ACC112 (cell line): ENCODE measurements at regions not wholly inside any gene's neighbourhood (a gene's known extent, or its start where the extent isn't known, plus 50 kb on each side); places are given as distances from the start of the nearest gene placed in this dataset.
"Not testable (repeated sequence)": the region's sequence is repeated elsewhere in the genome, so short reads cannot be mapped to it uniquely, and the experiment has no call there.

Experiments
- H2AFZ ChIP-seq: fragments of 200-600 bp; sonication (generic); one replicate; pipeline ENCODE4 v1.6.0; 2017; ENCODE audit warnings: antibody characterized with exemption, low read length; ENCODE audit not compliant: unreplicated experiment
- H3K27ac ChIP-seq: fragments of 200-600 bp; sonication (generic); 2 replicates; pipeline ENCODE4 v1.5.1; 2014; ENCODE audit warnings: low read depth, mild to moderate bottlenecking, antibody characterized with exemption, low read length, moderate library complexity
- H3K27me3 ChIP-seq: fragments of 200-600 bp; sonication (generic); 2 replicates; pipeline ENCODE4 v1.6.1; 2014; ENCODE audit warnings: mild to moderate bottlenecking, antibody characterized with exemption, low read length, moderate library complexity, mixed read lengths; ENCODE audit not compliant: insufficient read depth
- H3K36me3 ChIP-seq: fragments of 200-600 bp; sonication (generic); 2 replicates; pipeline ENCODE4 v1.6.1; 2016; ENCODE audit warnings: mild to moderate bottlenecking, antibody characterized with exemption, low read length, moderate library complexity, mixed read lengths; ENCODE audit not compliant: insufficient read depth
- H3K4me1 ChIP-seq: fragments of 200-600 bp; sonication (generic); one replicate; pipeline ENCODE4 v1.6.1; 2016; ENCODE audit warnings: low read length, mixed read lengths; ENCODE audit not compliant: insufficient read depth, unreplicated experiment, control insufficient read depth
- H3K4me3 ChIP-seq: fragments of 200-600 bp; sonication (generic); 2 replicates; pipeline ENCODE4 v1.5.1; 2014; ENCODE audit warnings: mild to moderate bottlenecking, low read depth, low read length
- H3K79me2 ChIP-seq: fragments of 200-600 bp; sonication (generic); one replicate; pipeline ENCODE4 v1.6.0; 2016; ENCODE audit warnings: low read length; ENCODE audit not compliant: control insufficient read depth, unreplicated experiment, insufficient read depth

GRCh38 chr6:67686225-67686624 is 948.9 kb upstream of the ADGRB3 start:
- peaks cover 20% of the 10 kb centered on the region for H3K4me1 ChIP-seq
- not testable (repeated sequence) for H3K4me3 ChIP-seq, H2AFZ ChIP-seq, H3K79me2 ChIP-seq, H3K36me3 ChIP-seq, H3K27me3 ChIP-seq, H3K27ac ChIP-seq

GRCh38 chr6:67683960-67684359 is 951.1 kb upstream of the ADGRB3 start:
- H3K79me2 ChIP-seq = no peaks in the 10 kb centered on the region
- H3K4me1 ChIP-seq = peaks cover 36% of the 10 kb centered on the region
- no peak overlapping the region for H3K4me3 ChIP-seq
- H3K27ac ChIP-seq = peak overlapping the region; percentile 67
- peak overlapping the region; percentile 41 for H2AFZ ChIP-seq
- peaks cover 7% of the 10 kb centered on the region for H3K36me3 ChIP-seq
- no peaks in the 10 kb centered on the region for H3K27me3 ChIP-seq

GRCh38 chr6:67680297-67680932 is 954.7 kb upstream of the ADGRB3 start:
- Histone ChIP-seq H3K27me3 (no peaks in the 10 kb centered on the region), H3K4me1 (peaks cover 36% of the 10 kb centered on the region), H3K79me2 (no peaks in the 10 kb centered on the region), H3K36me3 (peaks cover 7% of the 10 kb centered on the region), H3K4me3 (peak overlapping the region; percentile 39; the same call in 1 of the 2 replicates), H3K27ac (peak overlapping the region; percentile 95), H2AFZ (peak overlapping the region; percentile 79)

DNA sequence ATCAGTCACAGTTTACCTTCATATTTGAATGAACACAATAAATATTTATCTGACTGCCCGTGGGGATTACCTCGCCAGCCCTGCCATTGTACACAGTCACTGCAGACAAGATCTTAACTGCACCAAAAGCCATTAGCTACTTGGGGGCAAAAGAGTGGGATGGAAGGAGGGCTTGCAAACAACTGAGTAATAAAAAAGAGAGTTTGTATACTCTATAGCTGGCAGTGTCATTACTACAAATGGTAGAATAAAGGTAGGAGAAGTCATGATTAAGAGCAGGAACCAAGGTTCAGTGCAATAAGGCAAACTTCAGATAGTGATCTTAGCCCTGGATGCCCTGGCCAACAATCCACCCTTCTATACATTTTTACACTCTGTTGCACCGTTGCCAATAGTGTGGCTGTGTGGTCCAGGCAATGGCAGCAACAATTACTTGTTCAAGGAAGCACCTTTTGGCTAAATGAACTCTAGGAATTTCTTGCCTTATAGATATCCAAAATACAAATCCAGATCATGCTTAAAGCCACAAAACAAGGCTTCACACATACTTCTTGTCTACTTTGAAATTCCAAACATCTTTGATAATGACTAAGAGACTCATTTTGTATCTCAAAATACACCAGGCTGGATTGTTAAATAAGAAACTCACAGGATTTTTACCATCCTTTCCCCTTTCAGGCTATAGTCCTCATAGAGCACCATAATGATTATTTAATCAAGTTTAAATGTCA is 955.4 kb upstream of the ADGRB3 start:
- peaks cover 36% of the 10 kb centered on the region for H3K4me1 ChIP-seq
- peaks cover 7% of the 10 kb centered on the region for H3K36me3 ChIP-seq
- H3K4me3 ChIP-seq = peak overlapping the region; percentile 39; the same call in 1 of the 2 replicates
- peak overlapping the region; percentile 95 for H3K27ac ChIP-seq
- H3K79me2 ChIP-seq = no peaks in the 10 kb centered on the region
- peak overlapping the region; percentile 79 for H2AFZ ChIP-seq
- H3K27me3 ChIP-seq = no peaks in the 10 kb centered on the region

DNA sequence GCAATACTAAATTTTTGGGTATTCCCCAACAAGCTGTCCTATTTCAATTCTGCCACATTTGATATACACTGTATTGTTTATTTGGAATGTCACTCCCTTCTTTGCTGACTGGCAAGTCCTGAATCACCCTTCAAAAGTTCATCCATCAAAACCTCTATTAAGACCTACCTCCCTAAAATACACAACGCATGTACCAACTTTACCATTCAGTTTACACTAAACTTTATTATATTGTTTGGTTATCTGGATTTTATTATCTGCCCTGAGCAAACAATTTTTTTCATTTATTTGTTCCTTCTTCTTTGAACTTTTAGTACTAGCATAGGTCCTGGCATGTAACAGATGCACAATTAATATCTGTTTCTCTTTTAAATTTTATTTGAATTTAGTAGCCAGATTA is 958.2 kb upstream of the ADGRB3 start:
- H3K27me3 ChIP-seq = no peaks in the 10 kb centered on the region
- peaks cover 19% of the 10 kb centered on the region for H3K4me1 ChIP-seq
- H3K79me2 ChIP-seq = no peaks in the 10 kb centered on the region
- peak overlapping the region; percentile 15 for H2AFZ ChIP-seq
- no peak overlapping the region for H3K4me3 ChIP-seq
- H3K36me3 ChIP-seq = peaks cover 2% of the 10 kb centered on the region; the same call in 1 of the 2 replicates
- no peak overlapping the region for H3K27ac ChIP-seq

DNA sequence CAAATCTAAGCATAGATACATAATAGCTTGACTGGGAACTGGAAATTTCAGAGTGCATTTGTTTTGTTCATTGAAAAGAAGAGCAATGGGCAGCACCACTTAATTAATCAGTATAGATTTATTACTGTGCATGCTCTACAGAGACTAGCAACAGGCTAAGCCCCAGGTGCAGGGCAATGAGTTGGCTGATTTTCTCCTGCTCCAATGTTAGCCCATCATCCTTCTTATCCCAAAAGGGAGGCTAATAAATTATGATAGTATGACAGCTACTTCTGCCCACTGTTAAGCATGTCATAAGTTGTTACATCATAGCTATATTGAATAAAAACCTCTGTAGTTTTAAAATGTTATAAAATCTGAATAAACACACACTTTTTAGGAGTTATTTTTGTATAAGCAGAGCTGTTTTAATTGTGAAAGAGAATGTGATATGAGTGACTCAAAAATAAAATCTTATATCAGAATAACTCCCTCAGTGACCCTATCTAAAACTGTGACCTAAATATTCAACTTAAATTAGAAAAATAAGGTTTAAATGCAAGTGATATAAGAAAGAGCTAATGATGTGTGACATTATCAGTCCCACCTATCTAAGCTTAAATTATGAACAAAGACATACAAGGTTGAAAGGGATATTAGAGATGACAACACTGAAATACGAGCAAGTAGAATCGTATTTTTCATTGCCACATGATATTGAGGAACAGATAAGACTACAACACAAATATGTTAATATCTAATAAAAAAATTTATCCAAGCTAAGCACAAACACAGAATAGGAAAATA is 967.3 kb upstream of the ADGRB3 start:
- Histone ChIP-seq H3K27ac (no peak overlapping the region), H3K4me3 (no peak overlapping the region), H2AFZ (no peak overlapping the region), H3K27me3 (no peaks in the 10 kb centered on the region), H3K4me1 (no peaks in the 10 kb centered on the region), H3K79me2 (no peaks in the 10 kb centered on the region), H3K36me3 (no peaks in the 10 kb centered on the region)

DNA sequence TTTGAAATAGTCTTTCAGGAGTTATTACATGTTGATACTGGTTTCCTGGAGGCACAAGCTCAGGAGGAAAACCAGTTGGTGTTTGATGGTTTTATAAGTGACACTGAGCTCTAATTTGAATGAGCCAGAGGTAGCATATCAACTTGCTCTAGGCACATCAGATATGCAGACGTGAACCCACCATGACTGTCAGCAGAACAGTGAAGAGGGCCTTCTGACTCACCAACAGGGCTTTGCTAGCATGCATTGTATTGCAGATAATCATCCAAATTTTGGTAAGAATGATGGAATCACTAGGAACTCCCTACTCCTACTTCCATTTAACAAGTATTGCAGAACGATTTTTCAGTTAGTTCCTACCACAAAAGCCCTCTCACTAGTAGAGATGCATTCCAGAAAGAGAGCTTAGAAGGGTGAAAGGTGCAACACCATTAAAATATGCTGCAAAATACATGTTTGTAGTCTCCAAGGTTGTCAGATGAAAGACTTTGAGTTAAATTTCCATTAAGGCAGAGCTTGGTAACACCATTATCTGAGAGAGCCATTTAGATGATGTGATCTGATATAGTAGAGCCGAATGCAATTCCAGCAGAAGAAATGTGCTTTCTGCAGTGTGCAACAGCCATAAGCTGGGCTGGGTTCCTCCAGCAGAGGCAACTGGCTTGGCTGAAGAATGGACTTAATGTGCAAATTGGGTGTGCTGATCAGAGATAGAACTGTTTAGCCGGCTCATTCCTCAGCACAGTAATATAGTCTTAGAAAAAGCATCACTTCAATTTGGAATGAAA is 968.7 kb upstream of the ADGRB3 start:
- Histone ChIP-seq H3K27me3 (no peaks in the 10 kb centered on the region), H3K4me3 (no peak overlapping the region), H2AFZ (no peak overlapping the region), H3K27ac (no peak overlapping the region), H3K36me3 (no peaks in the 10 kb centered on the region), H3K4me1 (no peaks in the 10 kb centered on the region), H3K79me2 (no peaks in the 10 kb centered on the region)

DNA sequence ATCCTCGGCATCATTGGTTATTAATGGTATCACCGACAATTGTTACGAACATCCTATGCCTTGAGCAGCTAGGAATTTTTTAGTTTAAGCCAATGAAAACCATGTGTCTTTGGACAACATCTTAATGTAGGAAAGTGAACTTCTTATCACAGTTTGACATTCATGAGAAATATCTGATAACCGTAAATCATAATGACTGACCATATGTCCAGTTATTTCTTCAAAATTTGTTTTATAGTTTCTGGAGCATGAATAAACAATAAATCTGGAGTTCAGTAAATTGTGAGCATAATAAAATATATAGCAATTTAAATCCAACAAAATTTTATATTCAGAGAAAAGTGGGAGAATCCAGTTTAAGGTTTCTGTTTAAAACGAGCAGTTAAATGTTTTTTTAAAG is 970.1 kb upstream of the ADGRB3 start:
- Histone ChIP-seq H3K79me2 (no peaks in the 10 kb centered on the region), H3K27me3 (no peaks in the 10 kb centered on the region), H2AFZ (no peak overlapping the region), H3K4me1 (no peaks in the 10 kb centered on the region), H3K4me3 (no peak overlapping the region), H3K36me3 (no peaks in the 10 kb centered on the region), H3K27ac (no peak overlapping the region)

GRCh38 chr6:67663105-67663895 is 971.8 kb upstream of the ADGRB3 start:
- Histone ChIP-seq H2AFZ (no peak overlapping the region), H3K27me3 (no peaks in the 10 kb centered on the region), H3K4me3 (no peak overlapping the region), H3K4me1 (no peaks in the 10 kb centered on the region), H3K79me2 (no peaks in the 10 kb centered on the region), H3K36me3 (no peaks in the 10 kb centered on the region), H3K27ac (no peak overlapping the region)

GRCh38 chr6:67653561-67653960 is 981.5 kb upstream of the ADGRB3 start:
- no peaks in the 10 kb centered on the region for H3K4me1 ChIP-seq
- no peak overlapping the region for H3K4me3 ChIP-seq
- no peaks in the 10 kb centered on the region for H3K79me2 ChIP-seq
- no peaks in the 10 kb centered on the region for H3K27me3 ChIP-seq
- no peak overlapping the region for H2AFZ ChIP-seq
- H3K27ac ChIP-seq = no peak overlapping the region
- no peaks in the 10 kb centered on the region for H3K36me3 ChIP-seq
